Neuronal stem cell (in vitro differentiated cells): ENCODE measurements at regions not wholly inside any gene's neighbourhood (a gene's known extent, or its start where the extent isn't known, plus 50 kb on each side); places are given as distances from the start of the nearest gene placed in this dataset.

Experiments used
- DNase-seq: peaks from one replicate; pipeline ENCODE4 v3.0.0-alpha.2; 2013; ENCODE audit warnings: low spot score
- H2AFZ ChIP-seq: one replicate; pipeline ENCODE4 v1.6.1; 2013; ENCODE audit warnings: mild to moderate bottlenecking, low read length, inconsistent platforms
- H2AK5ac ChIP-seq: 2 replicates; pipeline ENCODE4 v1.6.1; 2013; ENCODE audit warnings: low read depth, mild to moderate bottlenecking, inconsistent platforms, low read length, moderate library complexity, mixed read lengths
- H2BK120ac ChIP-seq: 2 replicates; pipeline ENCODE4 v1.6.1; 2013; ENCODE audit warnings: low read depth, mild to moderate bottlenecking, inconsistent platforms, low read length, moderate library complexity, mixed read lengths
- H2BK12ac ChIP-seq: one replicate; pipeline ENCODE4 v1.6.1; 2013; ENCODE audit warnings: low read length, inconsistent platforms
- H2BK15ac ChIP-seq: 2 replicates; pipeline ENCODE4 v1.6.1; 2013; ENCODE audit warnings: mild to moderate bottlenecking, low read length, inconsistent platforms, mixed read lengths
- H2BK5ac ChIP-seq: one replicate; pipeline ENCODE4 v1.6.1; 2013; ENCODE audit warnings: inconsistent platforms, mild to moderate bottlenecking, low read length, moderate library complexity
- H3K14ac ChIP-seq: one replicate; pipeline ENCODE4 v1.6.1; 2013; ENCODE audit warnings: low read length, inconsistent platforms
- H3K18ac ChIP-seq: 2 replicates; pipeline ENCODE4 v1.6.1; 2013; ENCODE audit warnings: low read length, inconsistent platforms
- H3K23ac ChIP-seq: 2 replicates; pipeline ENCODE4 v1.6.1; 2013; ENCODE audit warnings: low read depth, mild to moderate bottlenecking, mixed read lengths, low read length, inconsistent platforms; ENCODE audit not compliant: poor library complexity
- H3K27ac ChIP-seq: replicated peaks from 3 replicates; pipeline ENCODE4 v1.5.1; 2013; ENCODE audit warnings: low read length, inconsistent platforms
- H3K27me3 ChIP-seq, 3 experiments: 2 replicates each; pipeline ENCODE4 v1.6.1; 2013; ENCODE audit warnings: low read length in 3 of 3, mild to moderate bottlenecking in 2 of 3, inconsistent platforms in 1 of 3, low read depth in 1 of 3, mixed read lengths in 1 of 3, moderate library complexity in 1 of 3; ENCODE audit not compliant: control insufficient read depth in 3 of 3, insufficient read depth in 3 of 3
- H3K36me3 ChIP-seq, 2 donors: replicated peaks in 1 of 2; 2 replicates each; pipeline ENCODE4 v1.6.1; 2013; ENCODE audit warnings: low read length in 2 of 2; ENCODE audit not compliant: control insufficient read depth in 2 of 2, insufficient read depth in 2 of 2
- H3K4ac ChIP-seq: 2 replicates; pipeline ENCODE4 v1.6.1; 2013; ENCODE audit warnings: inconsistent platforms, mild to moderate bottlenecking, low read length, moderate library complexity
- H3K4me1 ChIP-seq, 2 donors: 1 replicate in 1 of 2; 2 replicates in 1 of 2; pipeline ENCODE4 v1.6.1; 2013; ENCODE audit warnings: low read length in 2 of 2, low read depth in 1 of 2; ENCODE audit not compliant: control insufficient read depth in 2 of 2, insufficient read depth in 1 of 2
- H3K4me2 ChIP-seq: one replicate; pipeline ENCODE4 v1.6.1; 2013; ENCODE audit warnings: mild to moderate bottlenecking, low read length, inconsistent platforms; ENCODE audit not compliant: insufficient read depth, poor library complexity, severe bottlenecking
- H3K4me3 ChIP-seq, 2 donors: 2 replicates each; pipeline ENCODE4 v1.5.1; 2013; ENCODE audit warnings: low read length in 2 of 2, mild to moderate bottlenecking in 2 of 2, inconsistent platforms in 1 of 2, moderate library complexity in 1 of 2
- H3K79me1 ChIP-seq: one replicate; pipeline ENCODE4 v1.6.1; 2013; ENCODE audit warnings: low read depth, mild to moderate bottlenecking, inconsistent platforms, low read length, moderate library complexity
- H3K9ac ChIP-seq: one replicate; pipeline ENCODE4 v1.6.1; 2013; ENCODE audit warnings: mild to moderate bottlenecking, low read depth, low read length, inconsistent platforms; ENCODE audit not compliant: poor library complexity
- H3K9me3 ChIP-seq, 2 donors: replicated peaks in 1 of 2; 2 replicates each; pipeline versions ENCODE3 to v1.6.1; 2013; ENCODE audit warnings: low read length in 2 of 2, mild to moderate bottlenecking in 2 of 2, inconsistent platforms in 1 of 2, low read depth in 1 of 2, mixed read lengths in 1 of 2, moderate library complexity in 1 of 2; ENCODE audit not compliant: control insufficient read depth in 2 of 2, insufficient read depth in 1 of 2
- H4K8ac ChIP-seq: one replicate; pipeline ENCODE4 v1.6.1; 2013; ENCODE audit warnings: low read depth, mild to moderate bottlenecking, inconsistent platforms, low read length, moderate library complexity
- H4K91ac ChIP-seq: one replicate; pipeline ENCODE4 v1.6.1; 2013; ENCODE audit warnings: low read length, low read depth, mild to moderate bottlenecking, inconsistent platforms; ENCODE audit not compliant: poor library complexity
- WGBS, 2 donors: extraction: QIAGEN DNeasy Blood & Tissue Kit; methylation state at CpG; one replicate each; pipeline ENCODE4 v1.1.7; 2013; ENCODE audit warnings: missing lambda C conversion rate in 2 of 2, mixed read lengths in 1 of 2; ENCODE audit not compliant: insufficient read length in 2 of 2, insufficient replicate concordance in 1 of 2; ENCODE audit errors: extremely low coverage in 2 of 2; 5-methylcytosine and 5-hydroxymethylcytosine counted together

- H3K18ac ChIP-seq: no peak overlapping the region
- peaks cover 0 to 1% of the 10 kb centered on the region in 2 donors for H3K4me1 ChIP-seq
- H4K91ac ChIP-seq: no peak overlapping the region
- no peaks in the 10 kb centered on the region for H3K36me3 ChIP-seq
- H2BK15ac ChIP-seq: no peak overlapping the region
- no peaks in the 10 kb centered on the region for H3K9me3 ChIP-seq
- no peak overlapping the region for H3K4me2 ChIP-seq
- H3K27ac ChIP-seq: no peak overlapping the region
- H3K14ac ChIP-seq: no peak overlapping the region
- H3K27me3 ChIP-seq: peaks cover 0 to 5% (median 0%) of the 10 kb centered on the region in 3 experiments
- no peak overlapping the region for H3K23ac ChIP-seq
- no peak overlapping the region for H3K4ac ChIP-seq
- no peak for DNase-seq
- H3K9ac ChIP-seq: no peak overlapping the region
- no peak overlapping the region for H3K4me3 ChIP-seq
- no peak overlapping the region for H2AK5ac ChIP-seq
- no peaks in the 10 kb centered on the region for H3K79me1 ChIP-seq
- H4K8ac ChIP-seq: no peak overlapping the region
- no peak overlapping the region for H2BK120ac ChIP-seq
- WGBS, 2 donors: no CpG with 5 or more reads among the region's 2 CpGs
- no peak overlapping the region for H2BK12ac ChIP-seq
- no peak overlapping the region for H2BK5ac ChIP-seq
- H2AFZ ChIP-seq: no peak overlapping the region
These were observed 74.9 kb upstream of the COL13A1 start for GRCh38 chr10:69726850-69727249.

GRCh38 chr10:69728335-69728870 lies 73.3 kb upstream of the COL13A1 start:
- Histone ChIP-seq H3K18ac (no peak overlapping the region), H2BK5ac (no peak overlapping the region), H3K4ac (no peak overlapping the region), H3K9ac (no peak overlapping the region), H2AK5ac (no peak overlapping the region), H2BK15ac (no peak overlapping the region), H4K8ac (no peak overlapping the region), H3K9me3 (no peaks in the 10 kb centered on the region), H3K4me2 (no peak overlapping the region), H3K36me3 (no peaks in the 10 kb centered on the region), H2BK12ac (no peak overlapping the region), H3K4me3 (no peak overlapping the region), H3K23ac (no peak overlapping the region), H3K79me1 (no peaks in the 10 kb centered on the region), H3K4me1 (no peaks in the 10 kb centered on the region), H2AFZ (peak overlapping the region; percentile 7), H3K27ac (no peak overlapping the region), H3K14ac (no peak overlapping the region), H4K91ac (no peak overlapping the region), H3K27me3 (peaks cover 0 to 5% (median 0%) of the 10 kb centered on the region in 3 experiments), H2BK120ac (no peak overlapping the region)
- DNase-seq: no peak
- WGBS, 2 donors: no CpG with 5 or more reads among the region's 3 CpGs

- Histone ChIP-seq H3K18ac (peak overlapping the region; percentile 67), H3K27ac (no peak overlapping the region), H2BK15ac (peak overlapping the region; percentile 61), H3K36me3 (no peaks in the 10 kb centered on the region), H3K4me3 (no peak overlapping the region), H4K91ac (no peak overlapping the region), H3K4me2 (no peak overlapping the region), H2AK5ac (peak overlapping the region; percentile 11), H3K4ac (no peak overlapping the region), H3K9ac (no peak overlapping the region), H3K4me1 (peaks cover 0 to 1% of the 10 kb centered on the region in 2 donors), H3K27me3 (peaks cover 0 to 5% (median 1%) of the 10 kb centered on the region in 3 experiments), H2BK5ac (no peak overlapping the region), H2BK120ac (no peak overlapping the region), H2BK12ac (no peak overlapping the region), H2AFZ (no peak overlapping the region), H3K14ac (no peak overlapping the region), H4K8ac (no peak overlapping the region), H3K23ac (no peak overlapping the region), H3K9me3 (no peaks in the 10 kb centered on the region), H3K79me1 (no peaks in the 10 kb centered on the region)
- DNase-seq: no peak
- no CpG with 5 or more reads among the region's 12 CpGs for WGBS, 2 donors
These were observed 72.2 kb upstream of the COL13A1 start for GRCh38 chr10:69729326-69730048.

GRCh38 chr10:69730251-69731156 lies 71.2 kb upstream of the COL13A1 start:
- Histone ChIP-seq H4K8ac (no peak overlapping the region), H3K4me3 (no peak overlapping the region), H3K14ac (peak overlapping the region; percentile 86), H3K23ac (peak overlapping the region; percentile 14), H2BK15ac (no peak overlapping the region), H3K4me1 (peaks cover 0 to 2% of the 10 kb centered on the region in 2 donors), H2AK5ac (peak overlapping the region; percentile 62), H3K36me3 (no peaks in the 10 kb centered on the region), H3K79me1 (no peaks in the 10 kb centered on the region), H3K9me3 (no peaks in the 10 kb centered on the region), H2AFZ (no peak overlapping the region), H2BK12ac (no peak overlapping the region), H3K27me3 (peaks cover 0 to 2% (median under 1%) of the 10 kb centered on the region in 3 experiments), H3K9ac (peak overlapping the region; percentile 10), H2BK5ac (no peak overlapping the region), H3K27ac (no peak overlapping the region), H4K91ac (no peak overlapping the region), H3K4me2 (no peak overlapping the region), H3K18ac (peak overlapping the region; percentile 65), H3K4ac (no peak overlapping the region), H2BK120ac (no peak overlapping the region)
- WGBS, 2 donors: no CpG with 5 or more reads among the region's 16 CpGs
- DNase-seq: no peak
